HEK293 (cell line): ENCODE measurements at regions not wholly inside any gene's neighbourhood (a gene's known extent, or its start where the extent isn't known, plus 50 kb on each side); places are given as distances from the start of the nearest gene placed in this dataset.

ENCODE experiments used
- CTCF ChIA-PET: fragments of 350-600 bp; formaldehyde crosslinking; extraction: SDS; loops from one replicate; lab custom pipeline; 2021; ENCODE audit warnings: antibody characterized with exemption; lab: Yijun Ruan, JAX
- POLR2A ChIA-PET: fragments of 300-600 bp; formaldehyde crosslinking; extraction: SDS; loops from one replicate; lab custom pipeline; 2020; ENCODE audit warnings: antibody characterized with exemption, inconsistent platforms; lab: Yijun Ruan, JAX
- H3K27ac ChIP-seq: fragments of 200-500 bp; sonication (Bioruptor generic); 2 replicates; pipeline ENCODE4 v1.5.1; 2014; ENCODE audit warnings: low read depth, low read length, control low read depth, inconsistent platforms; ENCODE audit errors: extremely low read depth
- H3K36me3 ChIP-seq, 2 experiments: fragments of 200-500 bp in 1 of 2; sonication (Bioruptor generic) in 1 of 2; 1 replicate in 1 of 2; 2 replicates in 1 of 2; pipeline ENCODE4 v1.5.1; 2014 to 2017; ENCODE audit warnings: inconsistent platforms in 2 of 2, low read length in 2 of 2; ENCODE audit not compliant: control insufficient read depth in 2 of 2, insufficient read depth in 1 of 2
- H3K4me1 ChIP-seq: fragments of 200-500 bp; sonication (Bioruptor generic); 2 replicates; pipeline ENCODE4 v1.5.1; 2014; ENCODE audit warnings: mild to moderate bottlenecking, low read length, inconsistent platforms; ENCODE audit not compliant: control insufficient read depth, insufficient read depth
- H3K4me3 ChIP-seq: 2 replicates; pipeline ENCODE4 v1.5.1; 2011; ENCODE audit warnings: low read depth, mild to moderate bottlenecking, control low read depth, low read length, moderate library complexity
- H3K9me3 ChIP-seq: fragments of 200-500 bp; sonication (Bioruptor generic); 2 replicates; pipeline ENCODE4 v1.5.1; 2014; ENCODE audit warnings: low read depth, low read length, inconsistent platforms; ENCODE audit not compliant: control insufficient read depth, insufficient read depth
- BCL11A ChIP-seq: fragments of 450-650 bp; formaldehyde crosslinking; IDR thresholded peaks from 2 replicates; pipeline ENCODE4 v1.5.1; 2016; ENCODE audit warnings: low read depth, missing biosample characterization, missing genetic modification characterization
- EGR2 ChIP-seq: fragments of 450-650 bp; formaldehyde crosslinking; IDR thresholded peaks from 2 replicates; pipeline ENCODE4 v1.5.1; 2016; ENCODE audit warnings: low read depth, missing biosample characterization, missing genetic modification characterization
- GLIS2 ChIP-seq: fragments of 450-650 bp; formaldehyde crosslinking; IDR thresholded peaks from 2 replicates; pipeline ENCODE4 v1.5.1; 2016; ENCODE audit warnings: missing biosample characterization, missing genetic modification characterization
- HOXD13 ChIP-seq: sonication (generic); formaldehyde crosslinking; IDR thresholded peaks from 2 replicates; pipeline ENCODE4 v1.8.0; 2022; ENCODE audit warnings: missing genetic modification reagents, borderline replicate concordance
- ZNF146 ChIP-seq: fragments of 450-650 bp; formaldehyde crosslinking; IDR thresholded peaks from 2 replicates; pipeline ENCODE4 v1.5.1; 2016; ENCODE audit warnings: missing biosample characterization, missing genetic modification characterization
- ZNF169 ChIP-seq: fragments of 450-650 bp; formaldehyde crosslinking; IDR thresholded peaks from 2 replicates; pipeline ENCODE4 v1.5.1; 2016; ENCODE audit warnings: missing biosample characterization, missing genetic modification characterization
- ZNF202 ChIP-seq: fragments of 450-650 bp; formaldehyde crosslinking; IDR thresholded peaks from 2 replicates; pipeline ENCODE4 v1.5.1; 2016; ENCODE audit warnings: missing biosample characterization, missing genetic modification characterization, borderline replicate concordance
- ZNF23 ChIP-seq: fragments of 450-650 bp; formaldehyde crosslinking; IDR thresholded peaks from 2 replicates; pipeline ENCODE4 v1.5.1; 2016; ENCODE audit warnings: missing biosample characterization, missing genetic modification characterization, borderline replicate concordance
- ZNF292 ChIP-seq: fragments of 450-650 bp; formaldehyde crosslinking; IDR thresholded peaks from 2 replicates; pipeline ENCODE4 v1.5.1; 2016; ENCODE audit warnings: low read depth, missing biosample characterization, missing genetic modification characterization, borderline replicate concordance
- ZNF354C ChIP-seq: fragments of 450-650 bp; formaldehyde crosslinking; IDR thresholded peaks from 2 replicates; pipeline ENCODE4 v1.5.1; 2016; ENCODE audit warnings: missing biosample characterization, missing genetic modification characterization, low read depth, borderline replicate concordance
- ZNF426 ChIP-seq: fragments of 450-650 bp; formaldehyde crosslinking; IDR thresholded peaks from 2 replicates; pipeline ENCODE4 v1.5.1; 2017; ENCODE audit warnings: missing biosample characterization, missing genetic modification characterization, mild to moderate bottlenecking, inconsistent platforms, moderate library complexity
- ZNF600 ChIP-seq: fragments of 450-650 bp; formaldehyde crosslinking; IDR thresholded peaks from 2 replicates; pipeline ENCODE4 v1.5.1; 2016; ENCODE audit warnings: missing biosample characterization, missing genetic modification characterization
- TF ChIP-seq, protein P1 (sequence below): fragments of 450-650 bp; formaldehyde crosslinking; IDR thresholded peaks from 2 replicates; pipeline ENCODE4 v1.5.1; 2016; ENCODE audit warnings: missing biosample characterization, missing genetic modification characterization
- TF ChIP-seq, protein P2 (sequence below): fragments of 450-650 bp; formaldehyde crosslinking; IDR thresholded peaks from 2 replicates; pipeline ENCODE4 v1.5.0; 2017; ENCODE audit warnings: missing biosample characterization, missing genetic modification characterization, borderline replicate concordance
- TF ChIP-seq, protein P3 (sequence below): fragments of 450-650 bp; formaldehyde crosslinking; IDR thresholded peaks from 2 replicates; pipeline ENCODE4 v1.5.1; 2017; ENCODE audit warnings: missing biosample characterization, missing genetic modification characterization
- TF ChIP-seq, protein P4 (sequence below): fragments of 450-650 bp; formaldehyde crosslinking; IDR thresholded peaks from 2 replicates; pipeline ENCODE4 v1.5.1; 2017; ENCODE audit warnings: missing biosample characterization, missing genetic modification characterization
- TF ChIP-seq, protein P5 (sequence below): fragments of 450-650 bp; formaldehyde crosslinking; IDR thresholded peaks from 2 replicates; pipeline ENCODE4 v1.5.1; 2016; ENCODE audit warnings: missing biosample characterization, missing genetic modification characterization

DNA sequence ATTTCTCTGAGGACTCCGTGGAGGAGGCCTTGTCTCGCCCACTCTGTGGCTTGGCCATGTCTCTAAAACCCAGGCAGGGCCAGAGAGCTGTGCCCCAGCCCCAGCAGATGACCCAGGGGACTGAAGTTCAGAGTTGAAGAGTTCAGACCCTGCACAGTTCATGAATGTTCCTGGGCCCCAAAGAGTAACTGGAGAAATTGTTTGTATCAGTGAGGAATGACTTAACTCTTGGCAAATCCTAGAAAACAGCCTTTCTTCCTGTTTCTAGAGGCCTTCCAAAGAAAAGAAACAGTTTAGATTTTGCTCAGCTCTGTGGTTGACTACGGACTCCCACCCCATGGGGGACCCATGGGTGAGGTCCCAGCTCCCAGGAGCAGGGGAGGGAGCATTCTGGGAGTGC is 62.1 kb upstream of the EYA2 start:
- TF ChIP-seq ZNF600 (tag by site-specific recombination) (no peak), ZNF146 (tag by site-specific recombination) (no peak), ZNF169 (tag by site-specific recombination) (no peak), ZNF426 (tag by site-specific recombination) (no peak), BCL11A (no peak), ZNF354C (tag by site-specific recombination) (no peak), ZNF23 (no peak), GLIS2 (tag by site-specific recombination) (no peak), HOXD13 (CRISPR knock-in tag) (no peak), ZNF292 (tag by site-specific recombination) (no peak), EGR2 (tag by site-specific recombination) (no peak), ZNF202 (no peak)
- TF ChIP-seq, protein P1, sequence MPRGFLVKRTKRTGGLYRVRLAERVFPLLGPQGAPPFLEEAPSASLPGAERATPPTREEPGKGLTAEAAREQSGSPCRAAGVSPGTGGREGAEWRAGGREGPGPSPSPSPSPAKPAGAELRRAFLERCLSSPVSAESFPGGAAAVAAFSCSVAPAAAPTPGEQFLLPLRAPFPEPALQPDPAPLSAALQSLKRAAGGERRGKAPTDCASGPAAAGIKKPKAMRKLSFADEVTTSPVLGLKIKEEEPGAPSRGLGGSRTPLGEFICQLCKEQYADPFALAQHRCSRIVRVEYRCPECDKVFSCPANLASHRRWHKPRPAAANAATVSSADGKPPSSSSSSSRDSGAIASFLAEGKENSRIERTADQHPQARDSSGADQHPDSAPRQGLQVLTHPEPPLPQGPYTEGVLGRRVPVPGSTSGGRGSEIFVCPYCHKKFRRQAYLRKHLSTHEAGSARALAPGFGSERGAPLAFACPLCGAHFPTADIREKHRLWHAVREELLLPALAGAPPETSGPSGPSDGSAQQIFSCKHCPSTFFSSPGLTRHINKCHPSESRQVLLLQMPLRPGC (tag by site-specific recombination) = no peak
- TF ChIP-seq, protein P2, sequence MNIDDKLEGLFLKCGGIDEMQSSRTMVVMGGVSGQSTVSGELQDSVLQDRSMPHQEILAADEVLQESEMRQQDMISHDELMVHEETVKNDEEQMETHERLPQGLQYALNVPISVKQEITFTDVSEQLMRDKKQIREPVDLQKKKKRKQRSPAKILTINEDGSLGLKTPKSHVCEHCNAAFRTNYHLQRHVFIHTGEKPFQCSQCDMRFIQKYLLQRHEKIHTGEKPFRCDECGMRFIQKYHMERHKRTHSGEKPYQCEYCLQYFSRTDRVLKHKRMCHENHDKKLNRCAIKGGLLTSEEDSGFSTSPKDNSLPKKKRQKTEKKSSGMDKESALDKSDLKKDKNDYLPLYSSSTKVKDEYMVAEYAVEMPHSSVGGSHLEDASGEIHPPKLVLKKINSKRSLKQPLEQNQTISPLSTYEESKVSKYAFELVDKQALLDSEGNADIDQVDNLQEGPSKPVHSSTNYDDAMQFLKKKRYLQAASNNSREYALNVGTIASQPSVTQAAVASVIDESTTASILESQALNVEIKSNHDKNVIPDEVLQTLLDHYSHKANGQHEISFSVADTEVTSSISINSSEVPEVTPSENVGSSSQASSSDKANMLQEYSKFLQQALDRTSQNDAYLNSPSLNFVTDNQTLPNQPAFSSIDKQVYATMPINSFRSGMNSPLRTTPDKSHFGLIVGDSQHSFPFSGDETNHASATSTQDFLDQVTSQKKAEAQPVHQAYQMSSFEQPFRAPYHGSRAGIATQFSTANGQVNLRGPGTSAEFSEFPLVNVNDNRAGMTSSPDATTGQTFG = no peak
- TF ChIP-seq, protein P3, sequence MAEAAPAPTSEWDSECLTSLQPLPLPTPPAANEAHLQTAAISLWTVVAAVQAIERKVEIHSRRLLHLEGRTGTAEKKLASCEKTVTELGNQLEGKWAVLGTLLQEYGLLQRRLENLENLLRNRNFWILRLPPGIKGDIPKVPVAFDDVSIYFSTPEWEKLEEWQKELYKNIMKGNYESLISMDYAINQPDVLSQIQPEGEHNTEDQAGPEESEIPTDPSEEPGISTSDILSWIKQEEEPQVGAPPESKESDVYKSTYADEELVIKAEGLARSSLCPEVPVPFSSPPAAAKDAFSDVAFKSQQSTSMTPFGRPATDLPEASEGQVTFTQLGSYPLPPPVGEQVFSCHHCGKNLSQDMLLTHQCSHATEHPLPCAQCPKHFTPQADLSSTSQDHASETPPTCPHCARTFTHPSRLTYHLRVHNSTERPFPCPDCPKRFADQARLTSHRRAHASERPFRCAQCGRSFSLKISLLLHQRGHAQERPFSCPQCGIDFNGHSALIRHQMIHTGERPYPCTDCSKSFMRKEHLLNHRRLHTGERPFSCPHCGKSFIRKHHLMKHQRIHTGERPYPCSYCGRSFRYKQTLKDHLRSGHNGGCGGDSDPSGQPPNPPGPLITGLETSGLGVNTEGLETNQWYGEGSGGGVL (tag by site-specific recombination) = no peak
- TF ChIP-seq, protein P4, sequence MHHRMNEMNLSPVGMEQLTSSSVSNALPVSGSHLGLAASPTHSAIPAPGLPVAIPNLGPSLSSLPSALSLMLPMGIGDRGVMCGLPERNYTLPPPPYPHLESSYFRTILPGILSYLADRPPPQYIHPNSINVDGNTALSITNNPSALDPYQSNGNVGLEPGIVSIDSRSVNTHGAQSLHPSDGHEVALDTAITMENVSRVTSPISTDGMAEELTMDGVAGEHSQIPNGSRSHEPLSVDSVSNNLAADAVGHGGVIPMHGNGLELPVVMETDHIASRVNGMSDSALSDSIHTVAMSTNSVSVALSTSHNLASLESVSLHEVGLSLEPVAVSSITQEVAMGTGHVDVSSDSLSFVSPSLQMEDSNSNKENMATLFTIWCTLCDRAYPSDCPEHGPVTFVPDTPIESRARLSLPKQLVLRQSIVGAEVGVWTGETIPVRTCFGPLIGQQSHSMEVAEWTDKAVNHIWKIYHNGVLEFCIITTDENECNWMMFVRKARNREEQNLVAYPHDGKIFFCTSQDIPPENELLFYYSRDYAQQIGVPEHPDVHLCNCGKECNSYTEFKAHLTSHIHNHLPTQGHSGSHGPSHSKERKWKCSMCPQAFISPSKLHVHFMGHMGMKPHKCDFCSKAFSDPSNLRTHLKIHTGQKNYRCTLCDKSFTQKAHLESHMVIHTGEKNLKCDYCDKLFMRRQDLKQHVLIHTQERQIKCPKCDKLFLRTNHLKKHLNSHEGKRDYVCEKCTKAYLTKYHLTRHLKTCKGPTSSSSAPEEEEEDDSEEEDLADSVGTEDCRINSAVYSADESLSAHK (tag by site-specific recombination) = no peak
- TF ChIP-seq, protein P5, sequence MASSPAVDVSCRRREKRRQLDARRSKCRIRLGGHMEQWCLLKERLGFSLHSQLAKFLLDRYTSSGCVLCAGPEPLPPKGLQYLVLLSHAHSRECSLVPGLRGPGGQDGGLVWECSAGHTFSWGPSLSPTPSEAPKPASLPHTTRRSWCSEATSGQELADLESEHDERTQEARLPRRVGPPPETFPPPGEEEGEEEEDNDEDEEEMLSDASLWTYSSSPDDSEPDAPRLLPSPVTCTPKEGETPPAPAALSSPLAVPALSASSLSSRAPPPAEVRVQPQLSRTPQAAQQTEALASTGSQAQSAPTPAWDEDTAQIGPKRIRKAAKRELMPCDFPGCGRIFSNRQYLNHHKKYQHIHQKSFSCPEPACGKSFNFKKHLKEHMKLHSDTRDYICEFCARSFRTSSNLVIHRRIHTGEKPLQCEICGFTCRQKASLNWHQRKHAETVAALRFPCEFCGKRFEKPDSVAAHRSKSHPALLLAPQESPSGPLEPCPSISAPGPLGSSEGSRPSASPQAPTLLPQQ (tag by site-specific recombination) = no peak
- H3K9me3 ChIP-seq = no peaks in the 10 kb centered on the region
- H3K27ac ChIP-seq = no peak overlapping the region
- POLR2A ChIA-PET = no interaction called here
- CTCF ChIA-PET = no interaction called here
- H3K36me3 ChIP-seq = no peaks in the 10 kb centered on the region
- no peaks in the 10 kb centered on the region for H3K4me1 ChIP-seq
- H3K4me3 ChIP-seq = no peak overlapping the region
